Small intestine (tissue), 7 donors: ENCODE measurements at regions not wholly inside any gene's neighbourhood (a gene's known extent, or its start where the extent isn't known, plus 50 kb on each side); places are given as distances from the start of the nearest gene placed in this dataset.

Experiments used
- DNase-seq, 2 donors: peaks; one replicate each; pipeline versions ENCODE4 v3.0.0 to v3.0.0-alpha.2; 2013
- FAIRE-seq: peaks from 2 replicates; lab custom pipeline; 2012; peaks lifted over from hg19 to GRCh38; lab: Jason Lieb, UNC
- H3K27ac ChIP-seq, 3 donors: one replicate each; pipeline ENCODE4 v1.5.1; 2013; ENCODE audit warnings: low read length in 2 of 3, mild to moderate bottlenecking in 2 of 3, control low read depth in 1 of 3, inconsistent platforms in 1 of 3, low read depth in 1 of 3, moderate library complexity in 1 of 3
- H3K27me3 ChIP-seq, 3 donors: one replicate each; pipeline ENCODE4 v1.6.1; 2013; ENCODE audit warnings: low read length in 3 of 3, inconsistent platforms in 1 of 3; ENCODE audit not compliant: control insufficient read depth in 3 of 3, insufficient read depth in 3 of 3
- H3K36me3 ChIP-seq, 3 donors: one replicate each; pipeline ENCODE4 v1.6.1; 2013; ENCODE audit warnings: low read length in 3 of 3, inconsistent platforms in 1 of 3, low read depth in 1 of 3, mild to moderate bottlenecking in 1 of 3, moderate library complexity in 1 of 3; ENCODE audit not compliant: control insufficient read depth in 3 of 3, insufficient read depth in 2 of 3
- H3K4me1 ChIP-seq, 3 donors: one replicate each; pipeline ENCODE4 v1.6.1; 2013; ENCODE audit warnings: low read length in 2 of 3, inconsistent platforms in 1 of 3, low read depth in 1 of 3, mild to moderate bottlenecking in 1 of 3, moderate library complexity in 1 of 3; ENCODE audit not compliant: control insufficient read depth in 3 of 3, insufficient read depth in 2 of 3
- H3K4me3 ChIP-seq, 3 donors: one replicate each; pipeline ENCODE4 v1.5.1; 2013; ENCODE audit warnings: low read length in 3 of 3, control low read depth in 1 of 3, inconsistent platforms in 1 of 3, low read depth in 1 of 3, mild to moderate bottlenecking in 1 of 3, moderate library complexity in 1 of 3
- H3K9me3 ChIP-seq, 2 donors: one replicate each; pipeline ENCODE4 v1.6.1; 2013; ENCODE audit warnings: low read depth in 1 of 2, low read length in 1 of 2; ENCODE audit not compliant: control insufficient read depth in 2 of 2, insufficient read depth in 1 of 2
- WGBS, 3 donors: extraction: QIAGEN DNeasy Blood & Tissue Kit; methylation state at CpG; one replicate each; pipeline ENCODE4 v1.1.7; 2013; 5-methylcytosine and 5-hydroxymethylcytosine counted together
- donor health status: healthy with polysubstance abuse.
- donor health status: control.
- donor health status: control.
- donor health status: Bipolar disorder and iron deficiency.
- donor health status: healthy.

DNA sequence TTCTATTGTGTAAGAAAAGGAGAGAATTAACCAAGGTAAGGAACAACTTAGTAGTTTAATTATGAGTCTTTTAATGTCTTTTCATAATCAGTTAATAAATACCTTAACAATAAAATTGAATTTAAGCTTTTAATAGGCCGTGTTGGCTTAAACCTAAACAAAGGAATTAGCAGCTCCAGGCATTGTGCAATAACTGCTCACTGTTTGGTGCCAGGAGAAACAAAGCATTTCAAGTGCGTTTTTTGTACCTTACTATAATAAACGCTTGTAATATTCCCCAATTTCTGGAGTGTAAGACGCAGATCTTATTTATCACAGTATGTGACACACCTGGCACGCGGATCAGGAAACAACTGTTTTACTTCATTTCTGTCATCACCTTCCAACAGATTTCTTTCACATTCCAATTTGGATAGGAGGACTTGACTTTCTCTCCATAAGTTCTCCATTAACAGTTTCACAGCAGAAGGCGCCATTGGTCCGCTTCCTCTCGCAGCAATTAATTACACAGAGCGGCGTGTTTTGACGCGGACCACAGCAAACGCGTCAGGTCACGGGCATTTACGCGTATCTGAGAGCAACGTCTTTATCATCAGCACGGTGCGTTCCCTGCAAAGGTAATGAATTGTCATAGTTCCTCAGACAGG is 335.8 kb upstream of the NT5E start:
- 86 to 89% (median 88%) methylated on average over 21 of the region's 21 CpGs for WGBS, 3 donors
- no peak overlapping the region for H3K4me3 ChIP-seq
- H3K4me1 ChIP-seq, result no peaks in the 10 kb centered on the region
- H3K36me3 ChIP-seq, result no peaks in the 10 kb centered on the region
- no peaks in the 10 kb centered on the region for H3K9me3 ChIP-seq
- H3K27me3 ChIP-seq, result peaks cover 0 to 3% (median 0%) of the 10 kb centered on the region in 3 donors
- DNase-seq (no peak), FAIRE-seq (no peak)
- no peak overlapping the region for H3K27ac ChIP-seq

DNA sequence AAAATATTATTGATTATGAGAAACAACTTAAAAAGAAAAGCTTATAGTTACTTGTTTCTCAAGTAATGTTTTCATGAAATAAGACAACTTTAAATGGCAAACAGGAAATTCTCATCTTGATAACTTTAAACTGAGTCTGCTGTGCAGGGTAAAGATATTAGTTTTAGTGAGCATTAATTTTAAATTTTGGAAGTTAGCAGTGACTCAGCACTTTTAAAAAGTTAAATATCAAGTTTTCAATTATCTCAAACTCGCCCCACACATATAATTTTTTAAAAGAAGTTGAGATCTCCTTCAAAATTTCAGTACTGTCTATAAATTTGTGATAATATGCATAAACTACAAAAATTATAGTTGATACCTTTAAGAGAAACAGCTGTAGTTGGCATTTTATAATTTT is 337.3 kb upstream of the NT5E start:
- no peak overlapping the region for H3K4me3 ChIP-seq
- H3K27ac ChIP-seq, result no peak overlapping the region
- DNase-seq (no peak), FAIRE-seq (no peak)
- no peaks in the 10 kb centered on the region for H3K36me3 ChIP-seq
- no peaks in the 10 kb centered on the region for H3K9me3 ChIP-seq
- 64 to 68% (median 66%) methylated on average over 1 of the region's 1 CpG for WGBS, 3 donors
- peaks cover 0 to 3% (median 0%) of the 10 kb centered on the region in 3 donors for H3K27me3 ChIP-seq
- H3K4me1 ChIP-seq, result no peaks in the 10 kb centered on the region

DNA sequence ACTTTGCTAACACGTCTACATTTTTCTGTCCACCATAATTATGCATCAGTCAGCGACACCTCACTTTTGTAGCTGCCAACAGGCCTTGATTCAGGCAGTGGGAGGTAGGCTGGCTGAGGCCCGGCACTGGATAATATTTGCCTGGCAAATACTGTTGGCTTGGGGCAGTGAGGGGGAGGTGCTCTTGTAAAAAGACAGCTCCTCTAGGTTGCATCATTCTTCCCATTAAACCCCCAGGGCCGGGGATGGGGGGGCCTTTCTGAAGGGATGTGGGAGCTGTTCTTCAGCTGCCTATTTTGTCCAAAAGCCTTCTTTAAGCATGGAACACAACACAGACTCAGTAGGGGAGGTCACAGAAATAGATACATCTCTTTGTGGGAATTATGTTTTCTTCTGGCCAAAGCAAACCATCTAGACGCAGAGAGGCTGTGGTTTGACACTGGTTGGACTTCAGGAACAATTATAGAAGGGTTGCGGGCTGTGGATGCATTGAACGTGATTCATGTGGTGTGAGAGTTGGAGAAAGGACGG is 338.3 kb upstream of the NT5E start:
- Histone ChIP-seq H3K27me3 (peaks cover 0 to 3% (median 0%) of the 10 kb centered on the region in 3 donors), H3K36me3 (no peaks in the 10 kb centered on the region), H3K4me3 (no peak overlapping the region), H3K9me3 (no peaks in the 10 kb centered on the region), H3K27ac (no peak overlapping the region), H3K4me1 (no peaks in the 10 kb centered on the region)
- no peak for DNase-seq
- 68 to 73% (median 71%) methylated on average over 8 of the region's 8 CpGs for WGBS, 3 donors
- FAIRE-seq, result no peak

DNA sequence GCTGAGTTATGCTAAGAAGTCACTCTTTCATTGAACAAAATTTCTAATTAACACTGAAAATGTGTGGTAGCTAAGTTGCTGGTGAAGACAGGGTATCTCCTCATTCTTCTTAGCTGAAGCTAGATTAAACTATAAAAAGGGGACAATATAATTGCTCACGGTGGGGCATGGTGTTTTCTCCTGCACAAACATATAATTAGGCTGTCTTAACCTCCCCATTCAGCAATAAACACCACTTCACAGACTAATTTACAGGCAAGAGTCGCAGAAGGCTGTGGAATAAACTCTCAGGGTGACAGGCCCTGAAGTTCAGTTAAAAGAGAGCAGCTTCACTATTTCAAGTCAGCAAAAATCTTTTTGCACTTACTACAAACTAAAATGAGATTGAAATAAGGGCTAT is 338.9 kb upstream of the NT5E start:
- no peak for FAIRE-seq

DNA sequence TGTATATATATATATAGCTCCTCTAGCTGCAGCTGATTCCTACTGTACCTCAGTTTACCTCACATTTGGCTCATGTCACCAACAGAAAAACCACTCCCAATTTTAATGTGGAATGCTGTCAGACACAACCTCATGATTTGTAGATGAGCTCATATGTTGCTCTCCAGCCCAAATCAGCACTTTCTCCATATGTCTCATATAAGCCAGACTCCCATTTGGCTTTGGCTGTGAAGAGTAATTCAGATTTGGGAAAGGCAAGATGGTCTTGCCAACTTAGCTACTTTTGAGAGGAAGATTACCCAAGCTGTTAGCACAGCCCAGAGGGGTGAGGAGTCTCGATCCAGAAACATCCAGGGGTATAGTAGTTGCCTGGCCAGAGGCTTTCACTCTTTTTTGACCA is 342.2 kb upstream of the NT5E start:
- Histone ChIP-seq H3K27me3 (no peaks in the 10 kb centered on the region), H3K27ac (no peak overlapping the region), H3K36me3 (no peaks in the 10 kb centered on the region), H3K9me3 (no peaks in the 10 kb centered on the region), H3K4me1 (no peaks in the 10 kb centered on the region), H3K4me3 (no peak overlapping the region)
- FAIRE-seq (no peak), DNase-seq (no peak)
- 43 to 56% (median 44%) methylated on average over 1 of the region's 1 CpG for WGBS, 3 donors

More for the DNA sequence above, 338.9 kb upstream of the NT5E start:
- Histone ChIP-seq H3K9me3 (no peaks in the 10 kb centered on the region), H3K4me3 (no peak overlapping the region), H3K4me1 (no peaks in the 10 kb centered on the region), H3K36me3 (no peaks in the 10 kb centered on the region), H3K27ac (no peak overlapping the region), H3K27me3 (peaks cover 0 to 3% (median 0%) of the 10 kb centered on the region in 3 donors)
- no peak for DNase-seq
- 45 to 71% (median 47%) methylated on average over 2 of the region's 2 CpGs for WGBS, 3 donors

DNA sequence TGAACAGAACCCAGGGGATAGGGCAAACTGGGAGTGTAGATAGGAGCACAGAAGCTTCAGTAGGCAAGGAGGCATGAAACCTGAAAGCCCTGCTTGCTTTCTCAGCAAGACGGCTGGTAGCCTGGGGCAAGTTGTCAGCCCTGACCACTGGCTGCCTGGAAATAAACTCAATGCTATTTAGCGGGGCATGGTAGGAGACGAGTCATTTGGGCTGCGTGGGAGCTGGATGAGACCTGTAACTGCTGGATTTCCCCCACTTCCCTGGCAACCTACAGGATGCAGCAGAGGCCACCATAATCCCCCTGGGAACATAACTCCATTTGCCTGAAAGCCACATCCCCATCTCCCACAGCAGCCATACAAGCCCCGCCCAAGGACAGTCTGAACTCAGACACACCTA is 332.6 kb upstream of the TBX18 start:
- H3K27me3 ChIP-seq, result no peaks in the 10 kb centered on the region
- FAIRE-seq, result no peak

DNA sequence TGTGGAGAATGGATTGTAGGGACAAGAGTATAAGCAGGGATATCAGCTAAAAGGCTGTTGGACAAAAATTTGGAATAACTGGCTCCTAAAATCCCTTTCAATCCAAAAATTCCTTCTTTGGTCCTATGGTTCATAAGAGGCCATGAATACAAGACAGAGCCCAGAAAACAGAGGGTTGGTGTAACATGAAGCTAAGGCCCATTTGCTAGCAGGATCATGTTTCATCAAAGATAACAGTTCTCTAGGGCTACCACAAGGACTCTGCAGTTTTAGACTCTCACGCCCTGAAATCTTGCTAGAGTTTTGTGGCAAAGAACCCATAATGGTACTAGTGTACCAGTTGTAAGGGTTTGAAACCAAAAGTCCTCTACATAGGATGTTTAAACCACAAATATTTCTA is 327.8 kb upstream of the TBX18 start:
- 62 to 73% (median 63%) methylated on average over 1 of the region's 1 CpG for WGBS, 3 donors
- Histone ChIP-seq H3K4me3 (no peak overlapping the region), H3K9me3 (no peaks in the 10 kb centered on the region), H3K27me3 (no peaks in the 10 kb centered on the region), H3K4me1 (no peaks in the 10 kb centered on the region), H3K36me3 (no peaks in the 10 kb centered on the region), H3K27ac (no peak overlapping the region)
- FAIRE-seq (no peak), DNase-seq (no peak)

More for the DNA sequence above, 332.6 kb upstream of the TBX18 start:
- Histone ChIP-seq H3K27ac (no peak overlapping the region), H3K9me3 (no peaks in the 10 kb centered on the region), H3K36me3 (no peaks in the 10 kb centered on the region), H3K4me3 (no peak overlapping the region), H3K4me1 (no peaks in the 10 kb centered on the region)
- no peak for DNase-seq
- 86 to 94% (median 89%) methylated on average over 5 of the region's 5 CpGs for WGBS, 3 donors

DNA sequence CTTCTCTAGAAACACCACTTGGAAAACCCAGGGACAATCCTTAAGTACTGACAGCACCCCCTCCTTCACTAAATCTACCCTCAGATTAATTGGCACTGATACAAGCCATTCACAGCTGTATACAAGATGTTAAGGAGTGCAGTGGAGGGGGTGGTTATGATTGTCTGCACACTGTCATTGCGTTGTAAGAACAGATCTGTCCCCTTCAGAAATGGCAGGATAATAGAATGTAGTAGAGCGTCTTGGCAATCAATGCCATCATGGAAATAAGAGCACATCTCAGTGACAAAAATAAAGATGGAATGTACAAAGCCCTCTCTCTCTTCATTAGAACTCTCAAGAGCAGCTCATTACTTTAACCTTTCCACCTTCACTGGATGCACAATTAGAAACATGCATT is 324.9 kb upstream of the TBX18 start:
- DNase-seq (no peak), FAIRE-seq (no peak)
- Histone ChIP-seq H3K27ac (no peak overlapping the region), H3K4me1 (no peaks in the 10 kb centered on the region), H3K27me3 (no peaks in the 10 kb centered on the region), H3K4me3 (no peak overlapping the region), H3K9me3 (no peaks in the 10 kb centered on the region), H3K36me3 (no peaks in the 10 kb centered on the region)
- WGBS, 3 donors, result 80 to 87% (median 80%) methylated on average over 2 of the region's 2 CpGs

DNA sequence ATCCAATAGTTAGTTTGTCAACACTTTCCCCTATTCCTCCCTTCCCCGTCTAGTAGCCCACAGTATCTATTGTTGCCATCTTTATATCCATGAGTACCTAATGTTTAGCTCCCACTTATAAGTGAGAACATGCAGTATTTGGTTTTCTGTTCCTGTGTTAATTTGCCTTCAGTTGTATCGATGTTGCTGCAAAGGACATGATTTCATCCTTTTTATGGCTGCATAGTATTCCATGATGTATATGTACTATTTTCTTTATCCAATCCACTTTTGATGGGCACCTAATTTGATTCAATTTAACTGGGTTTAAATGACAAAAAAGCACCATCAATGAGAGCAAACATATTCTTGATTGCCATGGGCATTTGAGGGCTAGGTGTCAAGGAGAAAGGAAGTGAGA is 321.5 kb upstream of the TBX18 start:
- no peaks in the 10 kb centered on the region for H3K27me3 ChIP-seq
- no peaks in the 10 kb centered on the region for H3K4me1 ChIP-seq
- DNase-seq (no peak), FAIRE-seq (no peak)
- no peak overlapping the region for H3K4me3 ChIP-seq
- H3K9me3 ChIP-seq, result no peaks in the 10 kb centered on the region
- no peak overlapping the region for H3K27ac ChIP-seq
- H3K36me3 ChIP-seq, result no peaks in the 10 kb centered on the region
- WGBS, 3 donors, result 90 to 95% (median 93%) methylated on average over 2 of the region's 2 CpGs
